NCI-H774 (cell line): ENCODE measurements at regions not wholly inside any gene's neighbourhood (a gene's known extent, or its start where the extent isn't known, plus 50 kb on each side); places are given as distances from the start of the nearest gene placed in this dataset.
"Not testable (repeated sequence)": the region's sequence is repeated elsewhere in the genome, so short reads cannot be mapped to it uniquely, and the experiment has no call there.

Experiments used
- DNase-seq: peaks from one replicate; lab custom pipeline; 2025; lab: John Stamatoyannopoulos, UW

DNA sequence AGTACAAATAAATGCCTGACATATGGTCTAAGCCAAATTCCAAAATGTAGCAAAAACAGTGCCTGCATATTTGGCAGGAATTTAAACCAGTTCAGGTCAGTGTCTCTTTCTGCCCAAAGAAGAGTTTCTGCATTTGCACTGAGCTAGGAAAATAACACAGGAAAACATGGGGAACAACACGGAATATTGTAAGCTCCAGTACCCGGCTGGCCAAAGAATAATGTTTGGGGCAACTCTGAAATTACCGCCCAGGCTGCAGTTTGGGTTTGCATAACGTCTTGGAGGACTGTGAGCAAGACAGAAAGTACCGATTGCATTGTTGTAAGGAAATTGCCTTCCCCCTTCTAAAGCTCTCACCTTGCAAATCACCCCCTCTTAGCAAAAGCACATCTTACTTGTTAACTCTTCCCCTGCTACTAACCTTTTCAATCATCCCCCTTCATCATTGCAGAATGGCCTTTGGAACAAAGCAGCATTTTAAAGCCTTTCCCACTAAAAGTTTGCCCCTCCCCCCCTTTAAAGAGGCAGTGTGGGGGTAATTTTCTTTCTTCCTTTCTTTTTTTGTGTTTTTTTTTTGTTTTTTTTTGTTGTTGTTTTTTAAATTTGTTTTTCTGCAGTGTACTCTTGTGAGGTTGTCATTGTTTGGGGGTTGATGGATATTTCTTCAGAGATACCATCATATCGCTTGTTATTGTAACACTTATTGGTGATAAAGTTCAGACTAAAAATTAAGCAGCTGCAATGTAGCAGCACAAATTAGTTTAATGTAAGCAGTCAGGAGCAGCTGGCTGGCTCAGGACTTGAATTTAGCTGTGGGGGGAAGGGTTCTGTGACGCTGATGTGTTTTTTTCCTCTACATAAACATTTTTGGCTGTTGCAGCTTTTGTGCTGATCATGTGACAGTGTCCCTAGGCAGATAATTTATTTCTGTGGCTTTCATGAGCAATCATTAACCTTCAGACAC lies 100.0 kb upstream of the CITED2 start:
- DNase-seq, result peak; percentile 70

DNA sequence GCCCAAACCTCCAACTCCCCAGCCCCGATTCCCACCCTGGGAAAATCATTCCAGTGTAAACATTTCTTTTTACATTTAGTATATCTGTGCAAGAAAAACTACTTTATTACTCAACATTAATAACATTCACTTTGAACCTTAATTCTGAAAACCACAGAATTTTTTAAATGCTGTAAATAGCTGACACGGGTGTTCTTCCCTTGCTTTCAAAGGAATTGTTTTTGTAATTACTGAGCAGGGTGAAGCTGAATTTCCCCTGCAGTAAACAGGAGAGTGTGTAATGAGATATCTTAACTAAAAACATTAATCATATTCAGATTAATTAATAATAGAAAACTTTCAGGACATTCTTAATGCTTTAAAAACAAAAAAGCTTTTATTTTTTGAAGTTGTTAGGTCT lies 99.3 kb upstream of the CITED2 start:
- no peak for DNase-seq

GRCh38 chr6:139473231-139473701 lies 98.8 kb upstream of the CITED2 start:
- DNase-seq, result no peak

- no peak for DNase-seq
These were observed 98.0 kb upstream of the CITED2 start for GRCh38 chr6:139472351-139473015.

DNA sequence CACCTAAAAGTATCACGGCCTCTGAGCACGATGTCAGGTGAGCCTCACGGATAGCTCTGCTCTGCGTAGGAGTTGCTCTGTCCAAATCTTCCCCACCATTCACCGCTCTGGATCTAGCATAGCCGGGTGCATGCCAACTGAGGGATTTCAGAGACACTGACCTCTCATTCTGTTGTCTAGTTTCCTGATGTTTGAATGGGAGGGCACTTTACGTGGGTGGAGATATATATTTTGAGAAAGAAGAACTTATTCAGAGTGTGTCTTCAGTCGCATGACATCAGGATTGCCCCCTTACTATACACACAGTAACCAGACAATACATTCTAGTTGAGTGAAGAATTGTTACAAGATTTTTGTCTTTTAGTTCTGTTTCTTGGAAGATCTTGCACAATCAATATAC lies 96.5 kb upstream of the CITED2 start:
- no peak for DNase-seq

GRCh38 chr6:139468178-139468819 lies 93.9 kb upstream of the CITED2 start:
- DNase-seq, result no peak

- DNase-seq, result no peak
These were observed 83.0 kb upstream of the CITED2 start for GRCh38 chr6:139457476-139457875.

GRCh38 chr6:139452148-139452876 lies 77.9 kb upstream of the CITED2 start:
- DNase-seq, result no peak

GRCh38 chr6:139449611-139450000 lies 75.2 kb upstream of the CITED2 start:
- DNase-seq, result no peak

GRCh38 chr6:139448998-139449610 lies 74.7 kb upstream of the CITED2 start:
- DNase-seq, result no peak

DNA sequence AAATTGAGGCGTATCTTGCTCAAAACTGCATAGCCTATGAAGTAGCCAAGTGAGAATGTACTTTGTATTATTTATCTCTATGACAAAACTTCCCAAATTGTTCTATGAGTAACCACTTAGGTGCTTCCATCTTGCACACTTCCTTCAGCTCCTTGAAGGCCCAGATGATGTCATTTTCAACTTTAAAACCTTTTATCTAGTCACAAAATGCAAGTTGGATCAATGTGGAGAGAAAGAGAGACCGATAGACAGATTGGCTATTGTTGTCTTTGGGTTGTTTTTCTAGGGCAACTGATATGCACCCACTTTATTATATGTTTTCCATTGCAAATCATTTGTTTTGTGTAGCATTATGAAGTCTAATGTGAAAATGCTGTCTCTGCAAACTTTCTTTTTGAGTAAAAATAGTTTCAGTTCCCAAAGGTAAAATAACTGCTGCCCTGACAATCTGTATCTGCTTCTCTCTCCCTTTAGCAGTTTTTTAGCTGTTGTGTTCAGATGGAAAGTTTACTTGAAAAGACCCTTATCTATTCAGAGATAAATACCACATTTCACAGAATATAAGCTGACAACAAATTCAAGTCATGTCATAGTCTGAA lies 73.7 kb upstream of the CITED2 start:
- no peak for DNase-seq

DNA sequence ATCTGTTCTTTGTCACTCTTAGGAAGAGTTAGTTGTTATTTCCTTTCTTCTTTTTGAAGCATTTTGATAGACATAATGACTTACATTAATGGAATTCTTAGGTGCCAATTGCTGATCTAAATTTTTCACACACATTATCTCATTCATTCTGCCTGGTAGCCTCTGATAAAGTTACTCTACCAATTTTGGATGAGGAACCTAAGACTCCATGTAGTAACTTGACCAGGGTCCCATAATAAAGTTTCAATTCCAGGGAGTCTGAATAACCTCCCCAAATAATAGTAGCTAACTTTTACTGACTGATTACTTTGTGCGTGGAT lies 73.2 kb upstream of the CITED2 start:
- no peak for DNase-seq

- no peak for DNase-seq
These were observed 72.6 kb upstream of the CITED2 start for GRCh38 chr6:139446768-139447655.

DNA sequence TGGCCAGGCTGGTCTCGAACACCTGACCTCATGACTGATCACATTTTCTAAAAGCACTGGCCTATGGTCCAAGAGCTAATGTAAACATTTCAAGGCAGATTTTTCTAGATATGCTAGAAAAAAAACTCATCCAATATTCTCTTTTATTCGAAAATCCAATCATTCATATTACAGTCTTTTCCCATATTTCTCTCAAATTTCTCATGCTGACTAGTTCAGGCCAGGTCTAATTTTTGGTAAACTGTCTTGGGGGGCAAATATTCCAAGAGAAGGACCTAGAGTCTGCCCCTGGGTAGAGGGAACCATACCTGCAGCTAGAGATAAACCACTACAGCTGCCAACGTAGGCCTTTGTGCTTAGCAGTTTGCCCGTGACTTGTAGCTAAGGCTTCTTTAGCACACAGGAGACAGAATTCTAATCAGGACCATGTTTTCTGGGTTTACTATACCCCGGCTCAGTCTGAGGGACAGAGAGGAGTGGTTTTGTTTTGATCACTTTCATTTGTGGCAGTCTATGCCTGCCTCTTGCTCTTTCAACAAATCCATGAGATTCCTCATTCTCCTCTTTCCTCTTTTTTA lies 71.8 kb upstream of the CITED2 start:
- no peak for DNase-seq

DNA sequence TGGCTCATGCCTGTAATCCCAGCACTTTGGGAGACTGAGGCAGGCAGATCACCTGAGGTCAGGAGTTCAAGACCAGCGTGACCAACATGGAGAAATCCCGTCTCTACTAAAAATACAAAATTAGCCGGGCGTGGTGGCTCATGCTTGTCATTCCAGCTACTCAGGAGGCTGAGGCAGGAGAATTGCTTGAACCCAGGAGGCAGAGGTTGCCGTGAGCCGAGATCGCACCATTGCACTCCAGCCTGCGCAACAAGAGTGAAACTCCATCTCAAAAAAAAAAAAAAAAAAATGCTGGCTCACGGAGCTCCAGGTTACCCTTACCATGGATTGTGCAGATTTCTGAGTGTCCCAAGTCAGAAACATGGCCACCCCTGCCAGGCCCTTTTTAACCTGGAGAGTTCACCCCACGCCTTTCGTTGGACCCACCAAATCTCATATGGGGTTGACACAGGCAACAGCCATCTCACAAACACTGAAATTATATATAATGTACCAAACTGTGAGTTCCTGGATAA lies 69.9 kb upstream of the CITED2 start:
- DNase-seq, result not testable (repeated sequence)

- DNase-seq, result no peak
These were observed 69.0 kb upstream of the CITED2 start for GRCh38 chr6:139443231-139444112.

DNA sequence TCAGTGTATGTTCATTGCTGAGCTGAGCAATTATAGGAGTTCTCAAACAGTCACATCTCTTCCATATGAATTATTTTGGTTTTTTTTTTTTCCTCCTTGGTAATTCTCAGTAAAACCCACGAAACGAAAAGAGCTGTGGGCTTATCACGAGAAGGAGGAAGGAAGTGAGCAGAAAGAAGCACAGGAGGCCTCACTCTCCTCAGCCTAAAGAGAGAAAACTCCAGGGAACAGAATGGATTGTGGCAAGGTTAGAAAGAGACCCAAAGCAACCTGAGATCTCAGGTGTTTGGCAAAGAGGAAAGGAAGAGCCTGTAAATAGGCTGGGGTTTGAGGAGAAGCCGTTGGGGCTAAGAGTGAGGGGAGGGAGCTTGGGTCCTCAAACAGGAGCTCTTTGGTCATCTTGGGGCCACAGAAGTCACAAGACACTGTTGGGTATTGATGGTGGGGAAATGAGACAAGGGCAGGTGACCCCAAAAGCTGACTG lies 67.8 kb upstream of the CITED2 start:
- DNase-seq, result no peak

DNA sequence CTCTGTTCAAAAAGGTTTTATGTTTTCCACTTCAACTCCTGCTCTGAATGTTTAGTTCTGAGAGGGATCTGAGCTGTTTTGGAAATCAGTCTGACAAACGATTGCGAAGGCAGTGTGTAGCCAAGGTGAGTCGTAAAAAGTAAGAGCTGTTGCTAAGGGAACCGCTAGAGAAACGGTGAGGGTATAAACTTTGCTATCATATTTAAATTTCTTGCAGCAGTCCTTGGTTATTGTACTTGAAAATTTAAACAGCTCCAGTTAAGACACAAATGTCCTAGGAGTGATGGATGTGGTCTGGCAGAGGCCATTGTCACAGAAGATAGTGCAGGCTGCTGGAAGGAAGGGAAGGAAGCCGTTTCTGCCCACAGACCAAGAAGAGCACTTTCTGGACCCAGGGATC lies 64.9 kb upstream of the CITED2 start:
- DNase-seq, result no peak

DNA sequence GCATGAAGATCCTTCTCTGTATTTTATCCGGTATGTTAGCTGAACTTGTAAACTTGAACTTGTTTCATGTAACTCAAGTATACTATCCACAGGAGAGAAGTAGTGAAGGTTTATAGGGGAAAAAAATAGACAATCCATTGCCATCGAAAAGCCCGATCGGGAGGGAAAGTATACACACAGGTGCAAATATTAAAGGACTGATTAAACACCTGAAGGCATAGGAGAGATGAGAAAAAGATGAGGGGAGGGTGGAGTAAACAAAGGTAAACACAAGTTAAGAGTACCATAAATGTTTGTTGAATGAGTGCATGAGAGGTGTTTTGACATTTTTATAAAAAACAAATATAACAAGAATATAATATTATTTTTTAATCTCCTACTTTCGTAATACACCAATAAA lies 64.3 kb upstream of the CITED2 start:
- DNase-seq, result no peak
